Endothelial cell of umbilical vein (primary cell): ENCODE measurements at regions not wholly inside any gene's neighbourhood (a gene's known extent, or its start where the extent isn't known, plus 50 kb on each side); places are given as distances from the start of the nearest gene placed in this dataset.

Experiments used
- BruUV-seq: library from RNA; stranded (reverse); fragments of 400-500 nt; replicated peaks from 2 replicates; lab custom pipeline; 2021; lab: Mats Ljungman, UMichigan
- CTCF ChIA-PET: fragments of 300-600, 350-600 bp; sonication (Branson Sonifier 250); formaldehyde crosslinking; loops from one replicate; lab custom pipeline; 2021; ENCODE audit warnings: antibody characterized with exemption, inconsistent platforms; lab: Charles Lee
- POLR2A ChIA-PET: fragments of 300-600, 350-600 bp; sonication (Branson Sonifier 250); formaldehyde crosslinking; loops from one replicate; lab custom pipeline; 2021; ENCODE audit warnings: antibody characterized with exemption, inconsistent platforms; lab: Charles Lee
- DNase-seq: peaks from one replicate; pipeline ENCODE4 v3.0.0-alpha.2; 2011; ENCODE audit warnings: low read depth, low spot score
- FAIRE-seq: peaks from 2 replicates; lab custom pipeline; 2011; peaks lifted over from hg19 to GRCh38; lab: Jason Lieb, UNC
- H2AFZ ChIP-seq: 2 replicates; pipeline ENCODE4 v1.6.0; 2012; ENCODE audit warnings: low read depth, low read length, control low read depth, inconsistent platforms
- H3K27ac ChIP-seq: 2 replicates; pipeline ENCODE4 v1.5.1; 2011; ENCODE audit warnings: low read depth, mild to moderate bottlenecking, control low read depth, low read length, moderate library complexity; ENCODE audit not compliant: insufficient read depth
- H3K27me3 ChIP-seq, 2 experiments: 2 replicates each; pipeline versions ENCODE4 v1.6.0 to v1.6.1; 2011; ENCODE audit warnings: low read length in 2 of 2, mixed read lengths in 1 of 2; ENCODE audit not compliant: control insufficient read depth in 2 of 2, insufficient read depth in 2 of 2
- H3K36me3 ChIP-seq, 2 experiments: 2 replicates in 1 of 2; 3 replicates in 1 of 2; pipeline ENCODE4 v1.5.1; 2011; ENCODE audit warnings: low read length in 2 of 2, mild to moderate bottlenecking in 1 of 2, moderate library complexity in 1 of 2; ENCODE audit not compliant: control insufficient read depth in 2 of 2, insufficient read depth in 2 of 2; ENCODE audit errors: extremely low read depth in 1 of 2
- H3K4me1 ChIP-seq: 3 replicates; pipeline ENCODE4 v1.5.1; 2011; ENCODE audit warnings: mild to moderate bottlenecking, low read length; ENCODE audit not compliant: control insufficient read depth, insufficient read depth; ENCODE audit errors: extremely low read depth
- H3K4me2 ChIP-seq: 2 replicates; pipeline ENCODE4 v1.6.1; 2011; ENCODE audit warnings: low read length, control low read depth, mixed read lengths; ENCODE audit not compliant: insufficient read depth
- H3K4me3 ChIP-seq, 3 experiments: fragments of 200-600 bp in 1 of 3; sonication (generic), shearing (Covaris generic) in 1 of 3; replicated peaks in 1 of 3; 2 replicates each; pipeline ENCODE4 v1.5.1; 2011 to 2016; ENCODE audit warnings: control low read depth in 3 of 3, low read length in 3 of 3, mild to moderate bottlenecking in 2 of 3, inconsistent platforms in 1 of 3, low read depth in 1 of 3, moderate library complexity in 1 of 3; ENCODE audit not compliant: insufficient read depth in 1 of 3
- H3K79me2 ChIP-seq: 2 replicates; pipeline ENCODE4 v1.6.0; 2012; ENCODE audit warnings: low read length, inconsistent platforms; ENCODE audit not compliant: control insufficient read depth, insufficient read depth
- H3K9ac ChIP-seq: replicated peaks from 2 replicates; pipeline ENCODE3; 2011; ENCODE audit warnings: low read length, control low read depth; ENCODE audit not compliant: insufficient read depth; ENCODE audit errors: extremely low read depth
- H3K9me1 ChIP-seq: replicated peaks from 3 replicates; pipeline ENCODE4 v1.6.0; 2011; ENCODE audit warnings: mild to moderate bottlenecking, low read length; ENCODE audit not compliant: control insufficient read depth, insufficient read depth; ENCODE audit errors: extremely low read depth
- H3K9me3 ChIP-seq: replicated peaks from 2 replicates; pipeline ENCODE4 v1.5.1; 2012; ENCODE audit warnings: low read length, inconsistent platforms; ENCODE audit not compliant: control insufficient read depth, insufficient read depth
- H4K20me1 ChIP-seq: replicated peaks from 2 replicates; pipeline ENCODE3; 2011; ENCODE audit warnings: mild to moderate bottlenecking, low read length; ENCODE audit not compliant: control insufficient read depth, insufficient read depth; ENCODE audit errors: extremely low read depth
- CTCF ChIP-seq, 2 donors: IDR thresholded peaks; 1 replicate in 1 of 2; 2 replicates in 1 of 2; pipeline ENCODE4 v1.5.1; 2011; ENCODE audit warnings: low read length in 2 of 2, mild to moderate bottlenecking in 2 of 2, moderate library complexity in 2 of 2, control low read depth in 1 of 2, inconsistent platforms in 1 of 2, low read depth in 1 of 2; ENCODE audit not compliant: insufficient read depth in 1 of 2; ENCODE audit errors: extremely low read depth in 1 of 2
- EZH2 ChIP-seq: IDR thresholded peaks from 2 replicates; pipeline ENCODE4 v1.6.1; 2012; ENCODE audit warnings: borderline replicate concordance, low read depth, mild to moderate bottlenecking, moderate library complexity, low read length, inconsistent platforms; ENCODE audit not compliant: severe bottlenecking
- FOS ChIP-seq: IDR thresholded peaks from 2 replicates; pipeline ENCODE4 v1.6.1; 2011; ENCODE audit warnings: mild to moderate bottlenecking, low read length, moderate library complexity, borderline replicate concordance; ENCODE audit not compliant: insufficient read depth
- GATA2 ChIP-seq: IDR thresholded peaks from 2 replicates; pipeline ENCODE4 v1.7.0; 2011; ENCODE audit warnings: low read depth, mild to moderate bottlenecking, moderate library complexity, mixed read lengths, low read length; ENCODE audit not compliant: insufficient read length, insufficient read depth
- JUN ChIP-seq: IDR thresholded peaks from 2 replicates; pipeline ENCODE4 v1.6.1; 2011; ENCODE audit warnings: borderline replicate concordance, low read depth; ENCODE audit not compliant: insufficient read length, insufficient read depth
- MYC ChIP-seq: IDR thresholded peaks from one replicate; pipeline ENCODE4 v1.6.1; 2011; ENCODE audit warnings: mild to moderate bottlenecking, low read depth, low read length
- POLR2A ChIP-seq: IDR thresholded peaks from 2 replicates; pipeline ENCODE4 v1.6.1; 2012; ENCODE audit warnings: low read depth, mild to moderate bottlenecking, control low read depth, low read length
- POLR2AphosphoS5 ChIP-seq: IDR thresholded peaks from 2 replicates; pipeline ENCODE4 v1.6.1; 2012; ENCODE audit warnings: low read depth, mild to moderate bottlenecking, control low read depth, low read length, moderate library complexity; ENCODE audit not compliant: insufficient read depth
- dilution Hi-C: fragments of 300-500 bp; cut with MboI; formaldehyde crosslinking; loops from one replicate; pipeline ENCODE4 v1.15.0; 2019; ENCODE audit warnings: low sequenced_read_pairs; ENCODE audit not compliant: extremely low pct_ligation_motif_present
- intact Hi-C: fragments of 100-400 bp; cut with micrococcal nuclease; formaldehyde crosslinking; loops from one replicate; pipeline ENCODE4 v1.10.0; 2022
- TF ChIP-seq, protein P1 (sequence below): IDR thresholded peaks from 2 replicates; pipeline ENCODE4 v1.6.1; 2011; ENCODE audit not compliant: insufficient read depth, insufficient read length

DNA sequence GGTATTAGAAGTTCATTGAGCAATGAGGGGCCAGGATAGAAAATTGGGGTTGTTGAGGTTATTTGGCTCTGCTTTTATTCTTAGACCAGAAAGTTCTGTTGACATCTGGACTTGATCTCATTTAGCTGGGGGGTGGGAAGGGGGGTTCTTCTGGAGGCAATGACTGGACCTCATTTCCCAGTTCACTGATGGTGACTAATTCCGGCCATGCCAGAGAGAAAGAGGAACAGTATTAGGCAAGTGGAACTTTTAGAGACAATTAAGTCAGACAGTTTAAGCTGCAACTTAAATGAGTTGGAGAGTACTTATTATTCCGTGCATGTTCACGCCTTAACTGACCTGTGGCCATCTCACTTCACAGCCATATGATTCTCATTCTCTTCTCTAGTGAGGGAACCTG lies 512.5 kb downstream of the REEP3 start:
- CTCF ChIA-PET, result interaction anchor here (2.7 kb wide), 1 partner anchor 8 kb away, joined by 11 read pairs; no protein-coding TSS in a partner anchor
- POLR2A ChIA-PET, result no interaction called here
- Histone ChIP-seq H3K9me3 (no peaks in the 10 kb centered on the region), H3K27me3 (no peaks in the 10 kb centered on the region), H4K20me1 (no peaks in the 10 kb centered on the region), H3K4me1 (no peaks in the 10 kb centered on the region), H2AFZ (no peak overlapping the region), H3K9ac (no peak overlapping the region), H3K4me3 (no peak overlapping the region), H3K79me2 (no peaks in the 10 kb centered on the region), H3K27ac (no peak overlapping the region), H3K9me1 (no peaks in the 10 kb centered on the region), H3K4me2 (no peak overlapping the region), H3K36me3 (no peaks in the 10 kb centered on the region)
- FAIRE-seq, result no peak
- DNase-seq, result no peak
- intact Hi-C loops (no loop called here), dilution Hi-C loops (no loop called here)
- TF ChIP-seq EZH2 (no peak), POLR2AphosphoS5 (no peak), JUN (no peak), POLR2A (no peak), GATA2 (no peak), FOS (no peak), CTCF (IDR thresholded peaks at IDR 0.05; ENCODE audit: extremely low read depth in 1 of 2, insufficient read depth in 1 of 2, low read depth in 1 of 2, low read length in 2 of 2) (no peak), MYC (no peak)
- TF ChIP-seq, protein P1, sequence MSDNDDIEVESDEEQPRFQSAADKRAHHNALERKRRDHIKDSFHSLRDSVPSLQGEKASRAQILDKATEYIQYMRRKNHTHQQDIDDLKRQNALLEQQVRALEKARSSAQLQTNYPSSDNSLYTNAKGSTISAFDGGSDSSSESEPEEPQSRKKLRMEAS, result no peak
- BruUV-seq, result no TSS peak
